Activated CD4-positive, alpha-beta T cell treated with anti-CD3 and anti-CD28 coated beads, Interleukin-2, amount 50 U/mL, for 48 hours (primary cell): ENCODE measurements at regions not wholly inside any gene's neighbourhood (a gene's known extent, or its start where the extent isn't known, plus 50 kb on each side); places are given as distances from the start of the nearest gene placed in this dataset.

Experiments used
- DNase-seq, 2 experiments: peaks; one replicate each; pipeline ENCODE4 v3.0.0-alpha.2; 2020

DNA sequence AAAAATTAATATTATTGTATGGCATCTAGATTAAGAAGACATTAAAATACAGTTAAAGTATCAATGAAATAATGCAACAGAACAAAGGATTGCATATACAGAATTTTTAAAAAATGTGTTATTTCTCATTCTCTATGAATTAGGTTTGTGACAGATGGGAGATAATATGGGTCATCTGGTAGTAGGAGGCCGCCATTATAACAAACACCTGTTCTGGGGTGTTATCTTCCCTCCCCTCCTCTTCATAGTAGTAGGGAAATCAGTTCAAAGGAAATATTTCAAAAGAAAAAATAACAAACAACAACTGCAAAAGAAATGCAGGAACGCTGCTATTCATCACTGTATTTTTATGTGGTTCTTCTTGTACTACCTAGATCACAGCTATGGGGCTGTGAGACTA lies 187.0 kb upstream of the ATP2B1 start:
- no peak for DNase-seq

- no peak for DNase-seq
Observed at GRCh38 chr12:89895101-89895500, 186.5 kb upstream of the ATP2B1 start.

- no peak for DNase-seq
Observed at GRCh38 chr12:89893972-89894706, 185.5 kb upstream of the ATP2B1 start.

GRCh38 chr12:89892436-89892835 lies 183.8 kb upstream of the ATP2B1 start:
- DNase-seq = no peak

DNA sequence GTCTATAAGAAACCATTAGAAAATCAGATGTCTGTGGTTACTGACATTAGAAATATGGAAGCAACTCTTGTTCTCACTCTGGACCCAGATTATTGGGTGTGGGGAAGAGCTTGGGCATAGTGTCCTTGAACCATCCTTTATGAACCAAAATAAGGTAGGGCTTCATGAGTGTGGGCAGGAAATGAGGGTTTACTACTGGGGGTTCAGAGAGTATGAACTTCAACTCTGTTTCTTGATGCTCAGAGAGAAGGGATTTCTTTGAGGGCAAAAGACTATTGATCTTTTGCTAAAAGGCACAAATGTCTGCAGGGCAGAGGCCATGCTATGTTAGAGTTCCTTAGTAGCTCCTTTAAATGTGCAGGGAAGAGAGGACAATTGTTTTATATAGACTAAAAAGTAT lies 183.3 kb upstream of the ATP2B1 start:
- no peak for DNase-seq

DNA sequence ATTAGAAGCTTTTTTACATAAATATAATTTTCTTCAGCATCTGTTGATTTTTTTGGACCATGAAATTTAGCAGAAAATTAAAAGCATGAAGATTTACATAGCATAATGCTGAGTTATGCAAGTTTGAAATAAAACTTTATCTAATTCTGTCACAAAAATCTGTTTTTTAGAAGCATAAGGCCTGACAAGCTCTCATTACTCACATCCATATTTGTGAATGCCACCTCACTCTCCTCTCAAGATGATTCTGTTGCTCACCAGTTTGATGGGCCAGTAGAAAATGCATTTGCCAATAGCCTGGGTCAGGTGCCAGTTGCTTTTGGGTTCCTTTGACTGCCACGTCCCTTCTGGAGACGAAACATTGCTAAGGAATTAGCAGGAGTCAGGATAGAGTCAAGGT lies 181.5 kb upstream of the ATP2B1 start:
- DNase-seq = no peak

DNA sequence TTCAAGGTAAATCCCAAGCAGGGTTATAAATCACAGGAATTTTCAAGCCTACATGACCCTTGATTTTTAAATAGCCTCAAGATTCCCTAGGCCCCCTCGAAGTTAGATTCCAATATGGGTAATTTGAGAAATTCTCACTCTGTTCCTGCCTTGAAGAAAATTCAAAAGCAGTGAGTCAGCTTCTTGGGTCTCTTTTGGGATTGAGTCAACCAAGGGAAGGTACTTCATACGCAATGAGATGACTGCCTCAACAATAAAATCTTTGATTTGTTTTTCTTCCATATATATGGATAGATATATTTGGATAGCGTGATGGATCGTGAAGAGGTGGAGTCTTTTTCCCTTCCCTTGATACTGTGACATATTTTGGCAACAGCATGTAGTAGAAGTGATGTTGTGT lies 180.4 kb upstream of the ATP2B1 start:
- DNase-seq = no peak

DNA sequence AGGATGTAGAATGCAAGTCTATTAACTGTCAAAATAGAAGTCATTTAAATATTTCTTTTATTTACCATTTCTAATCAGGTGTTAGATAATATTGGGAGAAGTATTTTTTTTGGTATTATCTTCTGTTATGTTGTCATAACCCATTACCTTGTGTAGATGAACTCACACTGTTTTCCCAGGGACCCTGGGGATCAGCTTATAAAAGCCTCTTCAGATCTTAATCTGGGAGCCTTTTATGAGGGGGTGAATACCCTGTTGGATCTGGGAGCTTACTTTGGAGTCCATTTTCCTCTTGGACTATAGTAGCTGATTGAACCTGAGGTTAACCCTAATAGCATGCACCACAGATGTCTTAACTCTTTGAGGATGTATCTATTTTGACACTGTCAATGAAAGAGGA lies 176.3 kb upstream of the ATP2B1 start:
- DNase-seq = no peak

- no peak for DNase-seq
Observed at GRCh38 chr12:89884416-89884898, 175.8 kb upstream of the ATP2B1 start.

DNA sequence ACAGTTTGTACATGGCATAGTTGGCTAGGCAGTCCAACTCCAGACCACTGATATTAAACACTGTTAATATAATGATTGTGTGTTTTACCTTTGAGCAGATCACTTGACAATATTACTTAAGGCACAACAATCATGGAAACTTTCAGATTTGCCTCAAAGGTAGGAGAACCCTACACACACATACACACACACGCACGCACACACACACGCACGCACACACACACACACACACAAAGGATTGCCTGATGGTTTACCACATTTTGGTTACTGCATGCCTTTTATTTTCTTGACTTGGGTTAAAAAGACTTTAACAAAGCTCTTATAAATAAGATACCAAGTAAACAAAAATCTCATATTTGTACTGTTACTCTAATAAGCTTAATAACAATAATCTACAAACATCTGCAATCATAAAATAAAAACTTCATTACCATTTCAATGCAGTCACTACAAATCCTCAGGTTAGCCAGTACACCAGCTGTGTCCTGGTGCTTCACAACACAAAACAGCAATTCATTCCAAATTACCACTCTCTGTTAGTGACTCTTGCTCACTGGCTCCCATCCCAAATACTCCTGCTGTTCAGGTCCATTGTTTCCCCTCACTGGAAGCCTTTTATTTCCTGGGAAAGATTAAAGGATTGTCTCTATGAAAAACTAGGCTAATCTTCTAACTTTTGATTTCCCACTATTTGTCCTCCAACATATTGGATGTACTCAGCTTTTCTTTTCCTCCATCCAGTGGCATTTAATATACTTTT lies 175.2 kb upstream of the ATP2B1 start:
- DNase-seq = no peak

DNA sequence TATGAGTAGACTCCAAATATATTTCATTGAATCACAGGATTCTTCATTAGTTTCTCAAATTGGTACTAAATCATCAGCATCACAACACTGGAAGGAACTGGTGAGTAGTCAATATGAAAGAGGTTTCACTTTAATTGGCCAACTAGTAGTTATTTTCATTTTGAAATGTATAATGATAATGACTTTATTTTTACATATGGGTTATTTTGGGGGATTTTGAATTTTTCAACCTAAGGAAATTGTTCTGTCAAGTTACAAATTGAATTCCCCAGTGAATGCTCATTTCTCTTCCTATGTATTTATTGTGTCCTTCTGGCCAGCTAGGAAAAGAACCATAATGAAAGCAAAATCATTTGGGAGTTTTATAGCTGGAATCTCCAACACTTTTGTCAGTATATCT lies 174.2 kb upstream of the ATP2B1 start:
- no peak for DNase-seq

GRCh38 chr12:89882050-89882449 lies 173.4 kb upstream of the ATP2B1 start:
- DNase-seq = peak in 1 of 2 experiments; percentile 39

DNA sequence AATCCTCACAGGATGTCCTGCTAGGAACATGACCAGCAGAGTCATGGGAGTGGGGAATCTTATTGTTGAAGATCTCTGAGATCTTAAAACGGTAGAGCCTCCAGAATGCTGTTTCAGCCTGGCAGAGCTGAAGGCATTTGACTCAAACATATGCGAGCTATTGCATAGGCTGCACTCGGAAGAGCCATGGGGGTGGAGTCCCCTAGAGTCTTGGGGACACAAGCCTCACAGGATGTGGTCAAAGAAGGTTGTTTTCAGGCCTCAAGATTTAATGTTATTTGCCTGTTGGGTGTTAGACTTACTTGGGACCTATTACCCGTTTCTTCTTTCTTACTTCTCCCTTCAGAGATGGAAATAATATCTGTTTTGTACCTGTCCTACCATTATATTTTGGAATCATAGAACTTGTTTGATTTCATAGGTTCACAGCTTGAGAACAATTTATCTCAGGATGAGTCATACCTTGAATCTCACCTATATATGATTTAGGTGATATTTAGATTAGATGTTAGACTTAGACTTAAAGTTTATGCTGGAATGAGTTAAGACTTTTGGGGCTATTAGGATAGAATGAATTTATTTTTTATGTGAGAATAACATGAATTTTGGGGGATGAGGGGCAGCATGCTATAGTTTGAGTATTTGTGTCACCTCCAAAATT lies 172.2 kb upstream of the ATP2B1 start:
- peak in 1 of 2 experiments; percentile 37 for DNase-seq

DNA sequence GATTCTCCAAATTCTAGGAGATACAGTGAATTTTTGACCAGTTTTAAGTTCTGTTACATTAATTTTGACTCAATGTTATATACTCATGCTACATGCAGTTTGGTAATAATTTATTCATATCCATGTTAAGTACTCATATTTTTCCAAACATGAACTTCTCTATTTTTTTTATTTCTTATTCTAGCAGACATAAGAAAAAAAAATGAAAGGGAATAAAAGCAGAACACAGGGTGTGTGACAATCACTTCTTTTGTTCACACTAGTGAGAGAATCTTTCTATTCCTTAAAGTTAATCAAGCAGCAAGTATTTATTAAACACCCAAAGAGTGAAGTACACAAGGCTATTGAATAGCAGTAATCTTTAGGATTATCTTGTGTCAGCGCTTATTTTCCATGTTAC lies 171.1 kb upstream of the ATP2B1 start:
- DNase-seq = no peak

- DNase-seq = no peak
Observed at GRCh38 chr12:89878950-89879349, 170.3 kb upstream of the ATP2B1 start.

- DNase-seq = no peak
Observed at GRCh38 chr12:89878327-89878726, 169.7 kb upstream of the ATP2B1 start.

DNA sequence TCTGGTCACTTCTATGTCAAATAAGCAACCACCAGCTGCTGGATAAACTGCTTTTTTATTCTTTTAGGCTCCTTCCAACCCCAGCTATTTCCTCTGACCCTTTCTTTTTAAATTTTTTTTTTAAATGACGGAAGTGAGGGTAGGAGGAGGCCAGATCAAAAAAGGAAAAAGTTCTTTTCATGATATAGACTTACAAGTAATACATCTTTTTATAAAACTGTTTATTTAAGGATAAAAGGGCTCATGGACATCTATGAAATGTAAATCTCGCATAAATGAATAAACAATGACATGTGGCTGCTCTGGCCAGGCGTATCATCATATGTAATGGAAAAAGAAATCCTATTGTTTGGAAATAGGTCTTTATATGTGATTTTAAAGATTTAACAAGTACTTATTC lies 169.0 kb upstream of the ATP2B1 start:
- DNase-seq = no peak

GRCh38 chr12:89877136-89877535 lies 168.5 kb upstream of the ATP2B1 start:
- no peak for DNase-seq

- no peak for DNase-seq
Observed at GRCh38 chr12:89875809-89876208, 167.2 kb upstream of the ATP2B1 start.

GRCh38 chr12:89875225-89875624 lies 166.6 kb upstream of the ATP2B1 start:
- no peak for DNase-seq

- no peak for DNase-seq
Observed at GRCh38 chr12:89874146-89874545, 165.5 kb upstream of the ATP2B1 start.

DNA sequence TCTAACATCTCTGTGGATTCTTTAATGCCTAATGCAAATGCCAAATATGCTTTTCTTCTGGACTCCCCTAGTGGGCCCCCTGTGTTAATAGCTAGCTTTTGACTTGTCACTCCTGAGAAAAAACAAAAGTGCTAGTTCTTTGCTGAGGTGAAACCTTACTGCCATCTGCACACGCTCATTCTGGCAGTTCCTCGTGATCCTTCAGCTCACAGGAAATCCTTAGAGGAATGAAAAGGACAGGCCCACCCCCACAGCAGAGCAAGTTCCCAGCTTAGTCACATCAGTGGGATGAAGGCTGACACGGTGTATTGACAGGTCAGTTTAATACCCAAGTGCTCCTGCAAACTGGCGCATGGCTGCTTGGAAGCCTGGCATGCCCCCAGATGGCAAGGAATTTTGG lies 165.1 kb upstream of the ATP2B1 start:
- DNase-seq = no peak

GRCh38 chr12:89872922-89873630 lies 164.4 kb upstream of the ATP2B1 start:
- DNase-seq = no peak
